Pancreas (tissue), 10 donors: ENCODE measurements at regions not wholly inside any gene's neighbourhood (a gene's known extent, or its start where the extent isn't known, plus 50 kb on each side); places are given as distances from the start of the nearest gene placed in this dataset.

ENCODE experiments used
- ATAC-seq, 4 donors: fragments of 200-7000 bp; cut with Tn5 transposase; one replicate each; pipeline versions ENCODE4 v1.8.0 to v1.9.1; 2020; ENCODE audit warnings: mild to moderate bottlenecking in 4 of 4, moderate library complexity in 4 of 4
- DNase-seq, 6 donors: peaks; one replicate each; pipeline ENCODE4 v3.0.0-alpha.2; 2020
- FAIRE-seq: peaks from 2 replicates; lab custom pipeline; 2012; peaks lifted over from hg19 to GRCh38; lab: Jason Lieb, UNC
- H3K27ac ChIP-seq, 4 donors: fragments of 200-600 bp; sonication (generic); 1 replicate in 3 of 4; 2 replicates in 1 of 4; pipeline versions ENCODE4 v1.5.0 to v1.8.0; 2020
- H3K27me3 ChIP-seq, 4 donors: fragments of 200-600 bp; one replicate each; pipeline ENCODE4 v1.8.0; 2021
- H3K36me3 ChIP-seq, 3 donors: fragments of 200-600 bp; sonication (generic) in 1 of 3; one replicate each; pipeline versions ENCODE4 v1.5.0 to v1.8.0; 2020 to 2021
- H3K4me1 ChIP-seq, 3 donors: fragments of 200-600 bp; one replicate each; pipeline ENCODE4 v1.8.0; 2021
- H3K4me3 ChIP-seq, 4 donors: fragments of 200-600 bp; sonication (generic) in 2 of 4; one replicate each; pipeline versions ENCODE4 v1.5.0 to v1.8.0; 2020 to 2021
- H3K9me3 ChIP-seq, 4 donors: fragments of 200-600 bp; one replicate each; pipeline ENCODE4 v1.8.0; 2021
- CTCF ChIP-seq, 4 donors: fragments of 200-600 bp; sonication (generic) in 3 of 4; IDR thresholded peaks; one replicate each; pipeline versions ENCODE4 v1.5.0 to v1.8.0; 2021; ENCODE audit warnings: antibody characterized with exemption in 4 of 4
- WGBS, 2 donors: extraction: QIAGEN DNeasy Blood & Tissue Kit; methylation state at CpG; one replicate each; pipeline ENCODE4 v1.1.7; 2013; 5-methylcytosine and 5-hydroxymethylcytosine counted together
- intact Hi-C, 3 donors: fragments of 100-400 bp; cut with DNase I; formaldehyde crosslinking; loops; one replicate each; pipeline versions ENCODE4 v1.11.1 to v1.14.2; 2022
- donor health status: healthy with polysubstance abuse.
- donor health status: DM: no; HTN: no; CAD: no; lungs with moderate emphysema.
- donor health status: DM: no; HTN: no; CAD: no.
- donor health status: control.
- donor health status: control.
- donor health status: Bipolar disorder and iron deficiency.
- donor health status: DM: yes; HTN: yes; CAD: no.
- donor health status: DM: no; HTN: no; CAD: no.
- donor health status: DM: no; HTN: no; CAD: no.
- donor health status: DM: yes; HTN: yes; CAD: no.

GRCh38 chr2:146916914-146917313 is 927.9 kb upstream of the ACVR2A start:
- H3K4me3 ChIP-seq, result no peak overlapping the region
- no peaks in the 10 kb centered on the region for H3K36me3 ChIP-seq
- H3K27ac ChIP-seq, result no peak overlapping the region
- TF ChIP-seq CTCF (IDR thresholded peaks at IDR 0.05), result no peak
- DNase-seq, result no peak
- WGBS, 2 donors, result 77 to 83% methylated on average over 7 of the region's 7 CpGs
- ATAC-seq, result no peak
- no peaks in the 10 kb centered on the region for H3K9me3 ChIP-seq
- no peaks in the 10 kb centered on the region for H3K27me3 ChIP-seq
- intact Hi-C loops, result no loop called here
- no peak for FAIRE-seq
- H3K4me1 ChIP-seq, result no peaks in the 10 kb centered on the region

- FAIRE-seq (no peak), ATAC-seq (no peak), DNase-seq (no peak)
- Histone ChIP-seq H3K9me3 (no peaks in the 10 kb centered on the region), H3K36me3 (no peaks in the 10 kb centered on the region), H3K4me3 (no peak overlapping the region), H3K27ac (no peak overlapping the region), H3K4me1 (no peaks in the 10 kb centered on the region), H3K27me3 (no peaks in the 10 kb centered on the region)
- TF ChIP-seq CTCF (IDR thresholded peaks at IDR 0.05), result no peak
- intact Hi-C loops, result no loop called here
- 69 to 79% methylated on average over 3 of the region's 3 CpGs for WGBS, 2 donors
Measured at GRCh38 chr2:146913476-146913875, 931.4 kb upstream of the ACVR2A start.

GRCh38 chr2:146912536-146912935 is 932.3 kb upstream of the ACVR2A start:
- H3K36me3 ChIP-seq, result no peaks in the 10 kb centered on the region
- no peaks in the 10 kb centered on the region for H3K27me3 ChIP-seq
- FAIRE-seq, result no peak
- ATAC-seq, result no peak
- H3K27ac ChIP-seq, result no peak overlapping the region
- DNase-seq, result no peak
- H3K9me3 ChIP-seq, result no peaks in the 10 kb centered on the region
- WGBS, 2 donors, result 41 to 53% methylated on average over 3 of the region's 3 CpGs
- intact Hi-C loops, result no loop called here
- no peak for TF ChIP-seq CTCF (IDR thresholded peaks at IDR 0.05)
- H3K4me1 ChIP-seq, result no peaks in the 10 kb centered on the region
- no peak overlapping the region for H3K4me3 ChIP-seq

GRCh38 chr2:146908776-146909175 is 936.1 kb upstream of the ACVR2A start:
- no peak for ATAC-seq
- WGBS, 2 donors, result 54 to 62% methylated on average over 3 of the region's 3 CpGs
- no peak for FAIRE-seq
- H3K4me3 ChIP-seq, result no peak overlapping the region
- intact Hi-C loops, result no loop called here
- TF ChIP-seq CTCF (IDR thresholded peaks at IDR 0.05), result no peak
- H3K4me1 ChIP-seq, result no peaks in the 10 kb centered on the region
- no peaks in the 10 kb centered on the region for H3K36me3 ChIP-seq
- H3K9me3 ChIP-seq, result no peaks in the 10 kb centered on the region
- no peak for DNase-seq
- H3K27ac ChIP-seq, result no peak overlapping the region
- no peaks in the 10 kb centered on the region for H3K27me3 ChIP-seq

- no peaks in the 10 kb centered on the region for H3K36me3 ChIP-seq
- H3K9me3 ChIP-seq, result no peaks in the 10 kb centered on the region
- no peak overlapping the region for H3K4me3 ChIP-seq
- DNase-seq, result no peak
- no peak for TF ChIP-seq CTCF (IDR thresholded peaks at IDR 0.05)
- no peaks in the 10 kb centered on the region for H3K4me1 ChIP-seq
- no peaks in the 10 kb centered on the region for H3K27me3 ChIP-seq
- WGBS, 2 donors, result 16 to 38% methylated on average over 1 of the region's 1 CpG
- intact Hi-C loops, result no loop called here
- no peak overlapping the region for H3K27ac ChIP-seq
- FAIRE-seq, result no peak
- no peak for ATAC-seq
Measured at GRCh38 chr2:146898083-146898482, 946.7 kb upstream of the ACVR2A start.
